Tibial nerve (tissue), 4 donors: ENCODE measurements at regions not wholly inside any gene's neighbourhood (a gene's known extent, or its start where the extent isn't known, plus 50 kb on each side); places are given as distances from the start of the nearest gene placed in this dataset.
"Not testable (repeated sequence)": the region's sequence is repeated elsewhere in the genome, so short reads cannot be mapped to it uniquely, and the experiment has no call there.

Experiments used
- DNase-seq, 2 donors: peaks; one replicate each; pipeline ENCODE4 v3.0.0-alpha.2; 2019; ENCODE audit warnings: low spot score in 2 of 2
- H3K27ac ChIP-seq, 4 donors: fragments of 200-600 bp; sonication (generic) in 3 of 4; one replicate each; pipeline ENCODE4 v1.5.1; 2017 to 2019; ENCODE audit warnings: mild to moderate bottlenecking in 1 of 4
- H3K27me3 ChIP-seq, 2 donors: fragments of 200-600 bp; sonication (generic) in 1 of 2; one replicate each; pipeline versions ENCODE4 v1.5.1 to v1.6.0; 2017 to 2019
- H3K36me3 ChIP-seq, 3 donors: fragments of 200-600 bp; sonication (generic); one replicate each; pipeline ENCODE4 v1.5.1; 2018 to 2019
- H3K4me1 ChIP-seq, 4 donors: fragments of 200-600 bp; sonication (generic) in 3 of 4; one replicate each; pipeline ENCODE4 v1.5.1; 2017 to 2019
- H3K4me3 ChIP-seq, 4 donors: fragments of 200-600 bp; sonication (generic) in 3 of 4; one replicate each; pipeline ENCODE4 v1.5.1; 2017 to 2019; ENCODE audit warnings: mild to moderate bottlenecking in 1 of 4, moderate library complexity in 1 of 4
- H3K9me3 ChIP-seq, 4 donors: fragments of 200-600 bp; sonication (generic) in 3 of 4; one replicate each; pipeline ENCODE4 v1.5.1; 2017 to 2019
- EP300 ChIP-seq, 2 donors: sonication (generic); formaldehyde crosslinking; IDR thresholded peaks; one replicate each; pipeline ENCODE4 v1.6.1; 2017; ENCODE audit warnings: antibody characterized with exemption in 2 of 2, mild to moderate bottlenecking in 1 of 2
- POLR2A ChIP-seq, 2 donors: fragments of 450-650 bp; IDR thresholded peaks; one replicate each; pipeline ENCODE4 v1.6.1; 2017; ENCODE audit warnings: antibody characterized with exemption in 2 of 2, mild to moderate bottlenecking in 2 of 2, moderate library complexity in 2 of 2
- WGBS, 2 donors: methylation state at CpG; one replicate each; pipeline ENCODE4 v1.1.5; 2018; 5-methylcytosine and 5-hydroxymethylcytosine counted together
- TF ChIP-seq, protein P1 (sequence below), 5 experiments: fragments of 200-600 bp in 3 of 5; fragments of 450-650 bp in 2 of 5; sonication (generic) in 3 of 5; IDR thresholded peaks; one replicate each; pipeline ENCODE4 v1.5.1; 2016 to 2019; ENCODE audit warnings: antibody characterized with exemption in 5 of 5, mild to moderate bottlenecking in 3 of 5, moderate library complexity in 2 of 5

DNA sequence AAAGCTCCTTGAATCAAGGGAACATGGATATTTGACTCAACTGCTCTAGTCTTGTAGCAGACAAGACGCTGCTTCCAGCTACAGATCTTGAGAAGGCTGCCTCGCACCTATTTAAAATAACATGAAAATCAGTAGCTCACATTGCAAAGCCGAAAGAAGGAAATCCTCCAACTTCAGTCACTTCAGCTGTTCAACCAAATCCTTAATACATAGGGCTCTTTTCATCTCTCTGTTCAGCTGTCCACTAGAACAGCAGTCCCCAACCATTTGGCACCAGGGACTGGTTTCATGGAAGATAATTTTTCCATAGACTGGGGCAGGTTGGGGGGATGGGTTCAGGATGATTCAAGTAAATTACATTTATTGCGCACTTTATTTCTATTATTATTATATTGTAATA lies 1116.0 kb upstream of the TMEM132C start:
- H3K36me3 ChIP-seq, result no peaks in the 10 kb centered on the region
- no peaks in the 10 kb centered on the region for H3K27me3 ChIP-seq
- 91 to 92% methylated on average over 4 of the region's 4 CpGs for WGBS, 2 donors
- H3K27ac ChIP-seq, result no peak overlapping the region
- H3K4me3 ChIP-seq, result no peak overlapping the region
- TF ChIP-seq EP300 (IDR thresholded peaks at IDR 0.05), result no peak
- TF ChIP-seq POLR2A (IDR thresholded peaks at IDR 0.05), result no peak
- TF ChIP-seq, protein P1, sequence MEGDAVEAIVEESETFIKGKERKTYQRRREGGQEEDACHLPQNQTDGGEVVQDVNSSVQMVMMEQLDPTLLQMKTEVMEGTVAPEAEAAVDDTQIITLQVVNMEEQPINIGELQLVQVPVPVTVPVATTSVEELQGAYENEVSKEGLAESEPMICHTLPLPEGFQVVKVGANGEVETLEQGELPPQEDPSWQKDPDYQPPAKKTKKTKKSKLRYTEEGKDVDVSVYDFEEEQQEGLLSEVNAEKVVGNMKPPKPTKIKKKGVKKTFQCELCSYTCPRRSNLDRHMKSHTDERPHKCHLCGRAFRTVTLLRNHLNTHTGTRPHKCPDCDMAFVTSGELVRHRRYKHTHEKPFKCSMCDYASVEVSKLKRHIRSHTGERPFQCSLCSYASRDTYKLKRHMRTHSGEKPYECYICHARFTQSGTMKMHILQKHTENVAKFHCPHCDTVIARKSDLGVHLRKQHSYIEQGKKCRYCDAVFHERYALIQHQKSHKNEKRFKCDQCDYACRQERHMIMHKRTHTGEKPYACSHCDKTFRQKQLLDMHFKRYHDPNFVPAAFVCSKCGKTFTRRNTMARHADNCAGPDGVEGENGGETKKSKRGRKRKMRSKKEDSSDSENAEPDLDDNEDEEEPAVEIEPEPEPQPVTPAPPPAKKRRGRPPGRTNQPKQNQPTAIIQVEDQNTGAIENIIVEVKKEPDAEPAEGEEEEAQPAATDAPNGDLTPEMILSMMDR (IDR thresholded peaks at IDR 0.05), result no peak
- peaks cover 0 to 7% (median 3%) of the 10 kb centered on the region in 4 donors for H3K4me1 ChIP-seq
- H3K9me3 ChIP-seq, result no peaks in the 10 kb centered on the region
- DNase-seq, result no peak

DNA sequence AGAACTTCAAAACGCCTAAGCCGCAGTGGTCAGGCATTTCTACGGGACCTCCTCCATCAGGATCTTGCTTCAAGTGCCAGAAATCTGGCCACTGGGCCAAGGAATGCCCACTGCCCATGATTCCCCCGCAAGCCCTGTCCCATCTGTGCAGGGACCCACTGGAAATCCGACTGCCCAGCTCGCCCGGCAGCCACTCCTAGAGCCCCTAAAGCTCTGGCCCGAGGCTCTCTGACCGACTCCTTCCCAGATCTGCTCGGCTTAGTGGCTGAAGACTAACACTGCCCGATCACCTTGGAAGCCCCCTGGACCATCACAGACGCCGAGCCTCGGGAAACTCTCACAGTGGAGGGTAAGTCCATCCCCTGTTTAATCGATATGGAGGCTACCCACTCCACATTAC lies 1113.0 kb upstream of the TMEM132C start:
- H3K36me3 ChIP-seq, result no peaks in the 10 kb centered on the region
- WGBS, 2 donors, result 93 to 96% methylated on average over 14 of the region's 15 CpGs
- TF ChIP-seq POLR2A (IDR thresholded peaks at IDR 0.05), result no peak
- TF ChIP-seq, protein P1 (IDR thresholded peaks at IDR 0.05), result no peak
- TF ChIP-seq EP300 (IDR thresholded peaks at IDR 0.05), result no peak
- H3K9me3 ChIP-seq, result no peaks in the 10 kb centered on the region
- no peaks in the 10 kb centered on the region for H3K27me3 ChIP-seq
- no peak overlapping the region for H3K27ac ChIP-seq
- H3K4me1 ChIP-seq, result no peaks in the 10 kb centered on the region
- H3K4me3 ChIP-seq, result no peak overlapping the region
- DNase-seq, result no peak

DNA sequence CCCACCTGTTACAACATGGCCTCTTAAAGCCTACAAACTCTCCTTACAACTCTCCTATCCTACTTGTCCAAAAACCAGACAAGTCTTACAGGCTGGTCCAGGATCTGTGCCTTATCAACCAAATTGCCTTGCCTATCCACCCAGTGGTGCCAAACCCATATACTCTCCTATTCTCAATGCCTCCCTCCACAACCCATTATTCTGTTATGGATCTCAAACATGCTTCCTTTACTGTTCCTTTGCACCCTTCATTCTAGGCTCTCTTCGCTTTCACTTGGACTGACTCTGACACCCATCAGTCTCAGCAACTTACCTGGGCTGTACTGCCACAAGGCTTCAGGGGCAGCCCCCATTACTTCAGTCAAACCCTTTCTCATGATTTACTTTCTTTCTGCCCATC lies 1112.1 kb upstream of the TMEM132C start:
- H3K36me3 ChIP-seq, H3K27me3 ChIP-seq, H3K4me3 ChIP-seq, DNase-seq, H3K4me1 ChIP-seq, H3K27ac ChIP-seq, H3K9me3 ChIP-seq: not testable (repeated sequence)
- 93 to 97% methylated on average over 1 of the region's 1 CpG for WGBS, 2 donors

DNA sequence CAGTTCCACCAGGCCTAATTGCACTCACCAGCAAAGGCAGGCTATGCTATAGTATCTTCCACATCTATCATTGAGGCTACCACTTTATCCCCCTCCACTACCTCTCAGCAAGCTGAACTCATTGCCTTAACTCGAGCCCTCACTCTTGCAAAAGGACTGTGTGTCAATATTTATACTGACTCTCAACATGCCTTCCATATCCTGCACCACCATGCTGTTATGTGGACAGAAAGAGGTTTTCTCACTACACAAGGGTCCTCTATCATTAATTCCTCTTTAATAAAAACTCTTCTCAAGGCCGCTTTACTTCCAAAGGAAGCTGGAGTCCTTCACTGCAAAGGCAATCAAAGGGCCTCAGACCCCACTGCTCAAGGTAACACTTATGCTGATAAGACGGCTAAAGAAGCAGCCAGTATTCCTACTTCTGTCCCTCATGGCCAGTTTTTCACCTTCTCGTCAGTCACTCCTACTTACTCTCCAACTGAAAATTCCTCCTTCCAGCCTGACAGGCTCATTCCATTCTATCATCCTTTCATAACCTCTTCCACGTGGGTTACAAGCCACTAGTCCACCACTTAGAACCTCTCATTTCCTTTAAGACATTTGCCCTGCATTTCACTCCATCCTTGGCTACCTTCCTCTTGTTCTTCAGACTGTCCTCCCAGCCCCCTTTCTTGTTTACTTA lies 1110.9 kb upstream of the TMEM132C start:
- H3K4me3 ChIP-seq, H3K4me1 ChIP-seq, H3K9me3 ChIP-seq, H3K27me3 ChIP-seq, H3K36me3 ChIP-seq, DNase-seq, H3K27ac ChIP-seq: not testable (repeated sequence)
- 85 to 88% methylated on average over 5 of the region's 5 CpGs for WGBS, 2 donors

DNA sequence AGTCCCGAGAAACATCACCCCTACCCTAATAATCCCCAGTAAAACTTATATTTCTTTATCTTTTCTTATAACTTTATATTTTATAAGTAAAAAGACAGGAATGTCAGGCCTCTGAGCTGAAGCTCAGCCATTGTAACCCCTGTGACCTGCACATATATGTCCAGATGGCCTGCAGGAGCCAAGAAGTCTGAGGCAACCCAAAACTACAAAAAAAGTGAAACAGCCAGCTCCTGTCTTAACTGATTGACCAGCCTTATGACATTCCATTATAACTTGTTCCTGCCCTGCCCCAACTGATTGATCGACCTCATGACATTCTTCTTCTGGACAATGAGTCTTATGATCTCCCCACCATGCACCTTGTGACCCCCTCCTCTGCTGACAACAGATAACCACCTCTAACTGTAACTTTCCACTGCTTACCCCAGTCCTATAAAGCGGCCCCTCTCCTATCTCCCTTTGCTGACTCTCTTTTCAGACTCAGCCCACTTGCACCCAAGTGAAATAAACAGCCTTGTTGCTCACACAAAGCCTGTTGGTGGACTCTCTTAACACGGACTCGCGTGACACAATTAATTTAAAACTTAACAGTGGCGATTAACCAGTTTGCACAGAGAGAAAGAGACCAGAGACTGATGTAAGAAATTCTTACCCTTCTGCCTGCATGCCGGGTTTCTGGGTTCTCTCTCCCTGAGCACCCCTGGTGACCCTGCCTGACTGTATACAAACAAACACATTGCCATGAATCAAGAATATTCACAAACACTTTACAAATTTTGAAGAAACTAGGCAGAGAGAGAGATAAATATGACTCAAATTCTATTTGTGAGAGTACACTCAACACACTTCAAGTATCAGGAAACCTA lies 1109.2 kb upstream of the TMEM132C start:
- H3K27ac ChIP-seq, H3K4me3 ChIP-seq, H3K36me3 ChIP-seq, H3K4me1 ChIP-seq, H3K27me3 ChIP-seq, H3K9me3 ChIP-seq, DNase-seq: not testable (repeated sequence)
- 82 to 86% methylated on average over 8 of the region's 8 CpGs for WGBS, 2 donors

DNA sequence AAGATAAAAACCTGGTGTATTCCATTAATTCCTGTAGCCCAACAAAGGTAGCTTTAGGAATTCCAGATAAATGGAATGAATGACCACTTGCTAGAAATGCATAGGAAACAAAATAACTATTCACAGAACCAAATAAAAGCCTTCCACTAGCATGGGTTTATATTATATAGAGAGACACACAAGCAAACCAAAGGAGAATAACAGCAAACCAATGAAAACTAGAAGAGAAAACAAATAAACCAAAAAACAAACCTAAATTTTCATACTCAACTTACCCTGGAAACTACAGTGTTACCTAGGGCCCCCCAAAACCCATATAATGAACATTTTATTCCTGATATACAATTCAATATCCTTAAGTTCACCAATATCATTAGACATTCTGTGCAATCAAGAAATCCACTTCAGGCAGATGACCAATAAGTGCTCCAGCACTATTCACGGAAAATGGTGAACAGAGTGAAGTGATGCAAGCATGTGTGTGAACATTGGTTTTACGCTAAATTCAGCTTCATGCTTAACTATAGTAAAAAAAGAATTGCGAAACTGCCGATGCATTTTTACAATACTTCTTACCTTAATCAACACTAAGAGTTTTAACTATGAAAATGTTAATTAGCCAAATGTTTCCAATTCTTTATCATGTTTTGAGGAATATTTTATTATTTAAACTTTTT lies 1108.4 kb upstream of the TMEM132C start:
- 94% methylated on average over 4 of the region's 4 CpGs for WGBS, 2 donors
- H3K36me3 ChIP-seq, result no peaks in the 10 kb centered on the region
- H3K4me3 ChIP-seq, result no peak overlapping the region
- H3K27ac ChIP-seq, result no peak overlapping the region
- TF ChIP-seq, protein P1 (IDR thresholded peaks at IDR 0.05), result no peak
- no peak for TF ChIP-seq POLR2A (IDR thresholded peaks at IDR 0.05)
- TF ChIP-seq EP300 (IDR thresholded peaks at IDR 0.05), result no peak
- no peaks in the 10 kb centered on the region for H3K27me3 ChIP-seq
- H3K9me3 ChIP-seq, result no peaks in the 10 kb centered on the region
- H3K4me1 ChIP-seq, result peaks cover 0 to 5% (median 0%) of the 10 kb centered on the region in 4 donors
- DNase-seq, result no peak
